Stimulated activated CD8-positive, alpha-beta memory T cell treated with anti-CD3 and anti-CD28 coated beads, Interleukin-15, amount 100 ng/mL, for 24 hours (primary cell): ENCODE measurements at regions not wholly inside any gene's neighbourhood (a gene's known extent, or its start where the extent isn't known, plus 50 kb on each side); places are given as distances from the start of the nearest gene placed in this dataset.

ENCODE experiments used
- DNase-seq: peaks from one replicate; pipeline ENCODE4 v3.0.0-alpha.2; 2020; ENCODE audit warnings: low read depth

- DNase-seq, result no peak
These were observed 888.0 kb upstream of the SLC39A10 start for GRCh38 chr2:194769030-194769429.

- no peak for DNase-seq
These were observed 891.3 kb upstream of the SLC39A10 start for GRCh38 chr2:194765723-194766122.

- no peak for DNase-seq
These were observed 906.1 kb upstream of the SLC39A10 start for GRCh38 chr2:194750926-194751325.

GRCh38 chr2:194745557-194746146 lies 911.4 kb upstream of the SLC39A10 start:
- no peak for DNase-seq

DNA sequence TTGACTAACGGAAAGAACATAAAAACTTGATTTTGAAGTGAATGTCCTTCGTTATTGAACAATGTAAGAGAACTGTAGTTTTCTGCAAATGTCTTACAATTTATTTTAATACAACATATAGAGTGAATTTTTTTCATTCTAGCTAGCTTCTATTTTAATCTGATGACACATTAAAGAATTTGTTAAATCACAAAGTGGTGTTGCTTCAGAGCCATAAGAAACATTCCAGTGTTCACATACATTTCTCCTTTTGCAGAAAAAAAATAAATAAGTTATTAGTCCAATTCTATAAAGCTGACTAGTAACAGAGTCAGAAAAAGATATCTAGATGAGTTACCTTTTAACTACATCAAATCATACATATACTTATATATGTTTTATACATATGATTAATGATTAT lies 914.3 kb upstream of the SLC39A10 start:
- no peak for DNase-seq

- no peak for DNase-seq
These were observed 917.8 kb upstream of the SLC39A10 start for GRCh38 chr2:194739217-194739616.

GRCh38 chr2:194735837-194736542 lies 921.0 kb upstream of the SLC39A10 start:
- no peak for DNase-seq

DNA sequence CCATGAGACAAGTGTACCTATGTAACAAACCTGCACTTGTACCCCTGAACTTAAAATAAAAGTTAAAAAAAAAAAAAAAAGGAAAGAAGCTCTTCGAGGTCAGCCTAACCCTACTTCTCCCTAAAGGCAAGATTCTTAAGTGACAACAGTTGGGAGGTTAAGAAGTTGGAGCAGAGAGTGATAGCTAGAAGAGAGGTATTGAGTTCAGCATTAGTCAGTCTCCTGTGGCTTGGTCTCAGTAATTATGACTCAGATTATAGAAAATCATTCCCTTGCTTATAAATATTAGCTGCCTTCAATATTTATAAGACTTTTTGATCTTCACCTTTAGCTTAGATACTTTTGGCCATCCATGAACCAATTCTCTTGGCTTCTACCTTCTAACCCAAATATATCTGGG lies 926.8 kb upstream of the SLC39A10 start:
- no peak for DNase-seq

- no peak for DNase-seq
These were observed 931.9 kb upstream of the SLC39A10 start for GRCh38 chr2:194725169-194725568.

GRCh38 chr2:194723446-194723845 lies 933.6 kb upstream of the SLC39A10 start:
- no peak for DNase-seq

DNA sequence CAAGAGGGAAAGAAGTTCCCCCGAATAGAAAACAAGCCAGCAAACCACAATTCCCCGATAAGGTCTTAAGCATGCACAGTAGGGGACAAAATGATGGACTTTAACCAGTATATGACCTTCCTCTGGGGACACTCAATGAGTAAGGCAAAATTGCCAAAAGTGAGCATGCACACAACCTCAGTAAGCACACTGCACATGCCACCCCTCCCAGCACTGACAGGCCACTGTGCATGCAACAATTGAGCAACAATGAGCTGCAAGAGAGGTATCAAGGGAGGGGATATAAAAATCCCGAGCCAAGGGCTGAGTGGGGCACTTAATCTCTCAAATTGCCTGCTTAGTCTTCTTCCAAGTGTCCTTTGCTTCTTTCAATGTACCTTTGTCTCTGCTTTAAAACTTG lies 935.8 kb upstream of the SLC39A10 start:
- DNase-seq, result no peak

DNA sequence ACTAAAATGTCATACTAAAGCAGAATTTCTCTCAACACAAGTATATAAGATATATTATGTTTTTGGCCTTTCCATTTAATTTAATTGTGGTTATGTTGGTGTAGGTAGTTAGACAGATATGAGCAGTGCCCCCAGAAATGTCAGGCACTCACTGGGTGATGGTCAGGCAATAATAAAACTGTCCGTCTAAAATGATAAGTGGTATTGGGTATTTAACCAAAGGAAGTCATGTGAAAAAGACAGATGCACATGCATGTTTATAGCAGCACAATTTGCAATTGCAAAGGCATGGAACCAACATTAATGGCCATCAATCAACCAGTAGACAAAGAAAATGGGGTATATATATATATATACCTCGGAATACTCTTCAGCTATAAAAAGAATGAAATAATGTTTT lies 936.6 kb upstream of the SLC39A10 start:
- DNase-seq, result no peak

DNA sequence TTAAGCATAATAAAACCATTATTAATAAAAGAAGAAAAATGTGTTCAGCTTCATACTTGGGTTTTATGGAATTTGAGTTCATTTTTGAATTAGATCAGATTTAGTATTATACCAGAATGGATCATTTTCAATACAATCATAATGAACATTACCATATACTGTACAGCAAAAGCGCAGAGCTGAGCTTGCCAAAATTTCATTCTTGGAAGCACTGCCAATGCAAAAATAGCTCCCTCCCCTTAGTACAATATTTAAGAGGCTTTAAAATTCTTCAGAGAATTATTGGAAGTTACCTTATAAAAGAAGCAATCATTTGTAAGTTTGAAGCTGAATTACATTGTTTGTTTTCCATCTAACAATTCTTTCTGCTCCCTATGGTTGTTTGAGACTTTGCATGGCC lies 938.1 kb upstream of the SLC39A10 start:
- no peak for DNase-seq

DNA sequence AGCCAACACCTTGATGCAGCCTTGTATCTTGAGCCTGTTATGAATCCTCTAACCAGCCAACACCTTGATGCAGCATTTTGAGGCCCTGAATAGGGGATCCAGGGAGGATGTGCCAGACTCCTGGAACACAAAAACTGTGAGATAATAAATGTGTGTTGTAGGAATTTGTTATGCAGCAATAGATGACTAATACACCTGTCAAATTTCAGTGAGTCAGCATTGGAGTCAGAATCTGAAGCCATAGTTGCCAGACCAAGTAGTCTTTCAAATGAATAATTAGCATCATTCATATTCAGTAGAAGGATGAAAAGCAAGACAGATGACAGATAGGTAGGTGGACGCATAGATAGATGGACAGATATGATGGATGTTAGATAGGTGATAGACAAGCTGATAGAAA lies 942.5 kb upstream of the SLC39A10 start:
- no peak for DNase-seq

- no peak for DNase-seq
These were observed 947.2 kb upstream of the SLC39A10 start for GRCh38 chr2:194709840-194710239.

DNA sequence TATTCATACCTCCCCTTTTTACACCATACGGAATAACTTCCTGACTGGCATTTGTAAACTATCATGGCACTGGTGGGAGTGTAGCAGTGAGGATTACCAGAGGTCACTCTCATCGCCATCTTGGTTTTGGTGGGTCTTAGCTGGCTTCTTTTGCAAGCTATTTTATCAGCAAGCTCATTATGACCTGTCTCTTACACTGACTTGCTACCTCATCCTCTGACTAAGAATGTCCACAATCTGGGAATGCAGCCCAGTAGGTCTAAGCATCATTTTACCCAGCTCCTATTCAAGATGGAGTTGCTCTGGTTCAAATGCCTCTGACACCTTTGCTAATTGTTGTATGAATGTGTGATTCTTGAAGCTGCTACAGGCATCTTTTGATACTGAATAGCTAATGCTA lies 950.8 kb upstream of the SLC39A10 start:
- no peak for DNase-seq

DNA sequence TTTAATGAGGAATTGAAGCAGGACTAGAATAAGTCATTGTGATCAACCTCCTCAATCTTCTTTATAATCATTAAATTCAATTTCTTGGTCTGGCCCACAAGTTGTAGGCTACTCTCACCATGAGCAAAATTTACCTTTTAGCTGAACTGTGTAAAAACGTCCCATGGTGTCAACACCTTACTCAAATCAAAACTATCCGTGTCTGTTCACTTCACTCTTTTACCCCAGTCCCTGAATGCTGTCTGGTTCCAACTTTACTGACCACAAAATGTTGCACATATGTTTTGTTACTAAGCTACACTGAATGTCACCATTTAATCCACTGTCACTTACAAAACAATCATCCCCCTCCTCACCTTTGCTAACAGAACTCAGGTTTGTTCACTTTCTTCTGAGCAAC lies 951.6 kb upstream of the SLC39A10 start:
- no peak for DNase-seq

DNA sequence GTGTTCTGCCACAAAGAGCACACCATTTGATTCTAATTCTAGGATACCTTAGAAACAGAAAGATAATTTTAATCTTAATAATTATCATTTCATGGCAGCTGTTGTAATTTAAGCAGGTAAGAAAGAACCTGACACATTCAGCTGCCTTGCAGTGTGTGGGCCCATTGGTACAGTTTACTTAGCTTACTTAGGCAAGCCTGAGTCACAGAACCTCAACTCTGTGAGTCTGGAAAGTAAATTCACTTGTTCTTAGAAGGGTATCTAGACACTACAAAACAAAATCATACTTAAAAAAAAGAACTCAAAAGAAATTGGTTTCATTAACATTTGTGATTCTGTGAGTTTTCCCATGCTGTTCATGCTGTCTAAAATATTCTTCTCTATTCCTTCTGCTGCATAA lies 956.3 kb upstream of the SLC39A10 start:
- no peak for DNase-seq

- no peak for DNase-seq
These were observed 956.9 kb upstream of the SLC39A10 start for GRCh38 chr2:194700116-194700515.

DNA sequence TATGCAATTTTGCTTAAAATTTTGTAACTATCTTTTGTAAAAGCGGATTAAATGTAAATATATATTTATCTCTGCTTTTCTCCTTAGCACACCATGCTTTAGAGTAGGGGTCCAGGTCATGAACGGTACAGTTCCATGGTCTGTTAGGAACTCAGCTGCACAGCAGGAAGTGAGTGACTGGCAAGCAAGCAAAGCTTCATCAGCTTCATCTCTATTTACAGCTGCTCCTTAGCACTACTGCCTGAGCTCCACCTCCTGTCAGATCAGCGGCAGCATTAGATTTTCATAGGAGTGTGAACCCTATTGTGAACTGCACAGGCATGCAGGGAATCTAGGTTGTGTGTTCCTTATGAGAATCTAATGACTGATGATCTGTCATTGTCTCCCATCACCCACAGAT lies 959.0 kb upstream of the SLC39A10 start:
- DNase-seq, result no peak

DNA sequence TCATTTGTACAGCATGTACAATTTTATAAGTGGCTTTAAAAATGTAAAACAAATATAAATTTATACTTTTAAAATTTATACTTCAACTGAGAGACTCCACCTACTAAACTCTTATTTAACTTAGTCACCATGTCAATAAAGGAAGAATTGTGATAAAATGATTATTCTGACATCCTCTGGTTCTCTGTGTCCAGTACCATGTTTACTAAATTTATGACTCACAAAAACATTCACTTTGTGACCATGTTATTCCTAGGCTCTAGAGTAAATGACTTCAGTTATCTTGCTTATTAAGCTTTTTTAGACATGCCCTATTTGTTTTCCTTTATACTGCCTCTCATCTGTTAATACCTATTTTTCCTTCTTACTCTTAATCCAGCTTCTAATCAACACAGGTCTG lies 959.6 kb upstream of the SLC39A10 start:
- no peak for DNase-seq

DNA sequence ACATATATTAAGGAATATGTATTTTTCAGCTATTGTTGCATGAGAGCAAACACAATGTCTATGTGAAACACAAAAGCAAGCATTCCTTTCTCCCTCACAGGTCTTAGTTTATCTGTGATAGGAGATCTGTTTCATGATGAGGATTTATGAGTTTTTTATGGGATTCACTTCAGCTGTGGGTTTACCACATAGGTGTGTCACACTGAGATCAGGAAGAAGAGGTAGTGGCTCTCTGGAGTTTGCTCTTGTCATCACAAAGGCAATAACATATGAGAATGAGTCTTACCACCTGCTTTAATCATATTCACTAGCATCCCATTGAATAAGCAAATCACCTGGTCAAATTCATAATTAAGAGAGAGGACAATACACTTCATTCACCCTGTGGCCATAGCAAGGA lies 960.3 kb upstream of the SLC39A10 start:
- DNase-seq, result no peak

DNA sequence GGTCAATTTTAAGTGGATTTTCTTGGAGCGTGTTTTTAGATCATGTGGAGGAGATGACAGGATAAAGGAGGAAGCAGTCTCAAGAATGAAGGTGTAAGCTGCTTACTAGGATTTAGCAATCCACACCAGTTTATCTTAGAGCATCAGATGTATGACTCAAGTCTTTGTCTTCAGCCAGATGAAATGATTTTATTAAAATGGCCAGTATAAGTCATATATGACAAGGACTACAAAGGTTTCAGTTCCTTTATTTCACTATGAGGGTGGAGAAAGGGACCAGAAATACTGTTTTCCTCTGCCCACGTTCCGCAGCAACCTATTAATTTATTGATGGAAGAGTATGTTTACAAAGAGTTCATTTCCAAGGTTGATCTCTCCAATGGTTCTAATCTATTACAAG lies 970.5 kb upstream of the SLC39A10 start:
- DNase-seq, result no peak

DNA sequence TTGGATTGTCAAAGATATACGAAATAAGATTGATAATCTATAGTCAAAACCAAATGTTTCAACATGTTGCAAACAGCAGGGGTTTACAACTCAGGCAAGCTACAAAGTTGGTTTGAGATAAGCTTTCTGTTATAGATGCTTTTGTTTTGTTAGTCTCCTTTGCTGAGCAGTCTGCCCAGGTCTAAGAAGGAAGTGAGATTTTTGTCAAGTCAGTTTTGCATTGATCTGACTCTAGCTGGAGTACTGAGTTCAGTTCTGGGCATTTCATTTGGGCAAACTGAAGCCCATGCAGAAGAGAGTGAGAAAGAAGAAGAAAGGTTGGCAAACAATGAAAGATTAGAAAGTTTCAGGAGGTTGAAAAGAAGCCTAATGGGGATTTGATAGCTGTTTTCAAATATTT lies 983.0 kb upstream of the SLC39A10 start:
- no peak for DNase-seq
